Panc1 (cell line): ENCODE measurements at regions not wholly inside any gene's neighbourhood (a gene's known extent, or its start where the extent isn't known, plus 50 kb on each side); places are given as distances from the start of the nearest gene placed in this dataset.

Experiments
- ATAC-seq: fragments of 200-7000 bp; cut with Tn5 transposase; 2 replicates; pipeline ENCODE4 v1.9.1; 2020; ENCODE audit warnings: mild to moderate bottlenecking, moderate library complexity
- BruUV-seq: library from RNA; stranded (reverse); fragments of 400-500 nt; replicated peaks from 2 replicates; lab custom pipeline; 2021; lab: Mats Ljungman, UMichigan
- CTCF ChIA-PET: fragments of 300-600 bp; sonication (Branson Sonifier 250); formaldehyde crosslinking; loops from one replicate; lab custom pipeline; 2022; ENCODE audit warnings: antibody characterized with exemption; lab: Charles Lee
- POLR2A ChIA-PET: fragments of 300-600 bp; sonication (Branson Sonifier 250); formaldehyde crosslinking; loops from one replicate; lab custom pipeline; 2022; ENCODE audit warnings: antibody characterized with exemption; lab: Charles Lee
- DNase-seq: peaks from one replicate; pipeline ENCODE4 v3.0.0-alpha.2; 2010; ENCODE audit warnings: low read depth, low spot score
- H3K27ac ChIP-seq: 2 replicates; pipeline ENCODE4 v1.5.1; 2011; ENCODE audit warnings: mild to moderate bottlenecking, low read length, inconsistent platforms
- H3K27me3 ChIP-seq: fragments of 200-500 bp; sonication (Bioruptor generic); 2 replicates; pipeline ENCODE4 v1.6.0; 2014; ENCODE audit warnings: low read length, inconsistent platforms; ENCODE audit not compliant: control insufficient read depth, insufficient read depth
- H3K36me3 ChIP-seq: fragments of 200-500 bp; sonication (Bioruptor generic); 2 replicates; pipeline ENCODE4 v1.5.1; 2014; ENCODE audit warnings: inconsistent platforms, mild to moderate bottlenecking, low read length, moderate library complexity; ENCODE audit not compliant: control insufficient read depth, insufficient read depth
- H3K4me1 ChIP-seq: 2 replicates; pipeline ENCODE4 v1.5.1; 2011; ENCODE audit warnings: inconsistent platforms, mild to moderate bottlenecking, low read length, moderate library complexity; ENCODE audit not compliant: control insufficient read depth, insufficient read depth
- H3K4me3 ChIP-seq, 2 experiments: 2 replicates each; pipeline ENCODE4 v1.5.1; 2011 to 2012; ENCODE audit warnings: low read depth in 2 of 2, low read length in 2 of 2, mild to moderate bottlenecking in 2 of 2, inconsistent platforms in 1 of 2, moderate library complexity in 1 of 2
- H3K9me3 ChIP-seq: fragments of 200-500 bp; sonication (Bioruptor generic); 2 replicates; pipeline ENCODE4 v1.5.1; 2014; ENCODE audit warnings: low read depth, mild to moderate bottlenecking, inconsistent platforms, low read length, moderate library complexity; ENCODE audit not compliant: control insufficient read depth, insufficient read depth
- POLR2AphosphoS5 ChIP-seq: IDR thresholded peaks from 2 replicates; pipeline ENCODE4 v1.6.1; 2012; ENCODE audit warnings: mild to moderate bottlenecking, low read depth, low read length, moderate library complexity
- REST ChIP-seq, 2 experiments: IDR thresholded peaks; 2 replicates each; pipeline ENCODE4 v1.6.1; 2011 to 2012; ENCODE audit warnings: low read depth in 2 of 2, control low read depth in 1 of 2, low read length in 1 of 2, mild to moderate bottlenecking in 1 of 2, moderate library complexity in 1 of 2; ENCODE audit not compliant: insufficient read depth in 1 of 2
- SIN3A ChIP-seq: IDR thresholded peaks from 2 replicates; pipeline ENCODE4 v1.6.1; 2012; ENCODE audit warnings: low read depth, mild to moderate bottlenecking, low read length, moderate library complexity, borderline replicate concordance; ENCODE audit not compliant: insufficient read depth
- TCF7L2 ChIP-seq: IDR thresholded peaks from 2 replicates; pipeline ENCODE4 v1.6.1; 2011; ENCODE audit warnings: mild to moderate bottlenecking, low read depth, low read length, inconsistent platforms
- in situ Hi-C: cut with HindIII; loops from 2 replicates; pipeline ENCODE4 v1.10.0; 2016; ENCODE audit warnings: low sequenced_read_pairs, low pct_unique_long_range_greater_than_20kb
- intact Hi-C: fragments of 100-400 bp; cut with micrococcal nuclease; formaldehyde crosslinking; loops from one replicate; pipeline ENCODE4 v1.10.0; 2022; ENCODE audit not compliant: unreplicated experiment
- TF ChIP-seq, protein P1 (sequence below): fragments of 450-650 bp; IDR thresholded peaks from 2 replicates; pipeline ENCODE4 v1.5.1; 2017; ENCODE audit warnings: mild to moderate bottlenecking

DNA sequence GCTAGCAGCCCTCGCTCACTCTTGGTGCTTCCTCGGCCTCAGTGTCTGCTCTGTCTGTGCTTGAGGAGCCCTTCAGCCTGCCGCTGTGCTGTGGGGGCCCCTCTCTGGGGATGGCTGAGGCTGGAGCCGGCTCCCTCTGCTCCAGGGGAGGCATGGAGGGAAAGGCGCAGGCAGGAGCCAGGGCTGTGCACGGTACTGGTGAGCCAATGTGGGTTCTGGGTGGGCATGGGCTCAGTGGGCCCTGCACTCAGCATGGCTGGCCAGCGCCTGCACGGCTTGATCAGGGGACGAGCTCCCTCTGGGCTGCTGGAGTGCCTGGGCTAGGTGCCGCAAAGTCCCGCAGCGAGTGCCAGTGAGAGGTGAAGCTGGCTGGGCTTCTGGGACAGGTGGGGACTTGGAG, 260.0 kb downstream of the SI start:
- DNase-seq (no peak), ATAC-seq (no peak)
- no peak overlapping the region for H3K27ac ChIP-seq
- POLR2A ChIA-PET = no interaction called here
- no TSS peak for BruUV-seq
- in situ Hi-C loops = no loop called here
- intact Hi-C loops = no loop called here
- CTCF ChIA-PET = no interaction called here
- H3K27me3 ChIP-seq = no peaks in the 10 kb centered on the region
- H3K36me3 ChIP-seq = no peaks in the 10 kb centered on the region
- no peak overlapping the region for H3K4me3 ChIP-seq
- H3K4me1 ChIP-seq = no peaks in the 10 kb centered on the region
- no peaks in the 10 kb centered on the region for H3K9me3 ChIP-seq
- TF ChIP-seq POLR2AphosphoS5 (no peak), TCF7L2 (no peak), SIN3A (no peak), REST (IDR thresholded peaks at IDR 0.05; ENCODE audit: insufficient read depth in 1 of 2, low read depth in 2 of 2, low read length in 1 of 2) (no peak)
- TF ChIP-seq, protein P1, sequence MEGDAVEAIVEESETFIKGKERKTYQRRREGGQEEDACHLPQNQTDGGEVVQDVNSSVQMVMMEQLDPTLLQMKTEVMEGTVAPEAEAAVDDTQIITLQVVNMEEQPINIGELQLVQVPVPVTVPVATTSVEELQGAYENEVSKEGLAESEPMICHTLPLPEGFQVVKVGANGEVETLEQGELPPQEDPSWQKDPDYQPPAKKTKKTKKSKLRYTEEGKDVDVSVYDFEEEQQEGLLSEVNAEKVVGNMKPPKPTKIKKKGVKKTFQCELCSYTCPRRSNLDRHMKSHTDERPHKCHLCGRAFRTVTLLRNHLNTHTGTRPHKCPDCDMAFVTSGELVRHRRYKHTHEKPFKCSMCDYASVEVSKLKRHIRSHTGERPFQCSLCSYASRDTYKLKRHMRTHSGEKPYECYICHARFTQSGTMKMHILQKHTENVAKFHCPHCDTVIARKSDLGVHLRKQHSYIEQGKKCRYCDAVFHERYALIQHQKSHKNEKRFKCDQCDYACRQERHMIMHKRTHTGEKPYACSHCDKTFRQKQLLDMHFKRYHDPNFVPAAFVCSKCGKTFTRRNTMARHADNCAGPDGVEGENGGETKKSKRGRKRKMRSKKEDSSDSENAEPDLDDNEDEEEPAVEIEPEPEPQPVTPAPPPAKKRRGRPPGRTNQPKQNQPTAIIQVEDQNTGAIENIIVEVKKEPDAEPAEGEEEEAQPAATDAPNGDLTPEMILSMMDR = no peak

DNA sequence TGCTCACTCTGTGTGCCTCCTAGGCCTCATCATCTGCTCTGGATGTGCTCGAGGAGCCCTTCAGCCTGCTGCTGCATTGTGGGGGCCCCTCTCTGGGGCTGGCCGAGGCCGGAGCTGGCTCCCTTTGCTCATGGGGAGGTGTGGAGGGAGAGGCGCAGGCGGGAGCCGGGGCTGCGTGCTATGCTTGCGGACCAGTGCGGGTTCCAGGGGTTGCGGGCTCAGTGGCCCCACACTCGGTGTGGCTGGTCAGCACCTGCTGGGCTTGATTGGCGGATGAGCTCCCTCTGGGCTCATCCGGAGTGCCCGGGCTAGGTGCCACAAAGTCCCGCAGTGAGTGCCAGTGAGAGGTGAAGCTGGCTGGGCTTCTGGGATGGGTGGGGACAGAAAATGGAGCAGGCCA, 264.2 kb downstream of the SI start:
- intact Hi-C loops (no loop called here), in situ Hi-C loops (no loop called here)
- Histone ChIP-seq H3K9me3 (no peaks in the 10 kb centered on the region), H3K36me3 (no peaks in the 10 kb centered on the region), H3K4me1 (no peaks in the 10 kb centered on the region), H3K27ac (no peak overlapping the region), H3K4me3 (no peak overlapping the region), H3K27me3 (no peaks in the 10 kb centered on the region)
- DNase-seq (no peak), ATAC-seq (no peak)
- TF ChIP-seq TCF7L2 = no peak
- POLR2A ChIA-PET = no interaction called here
- CTCF ChIA-PET = no interaction called here
- no TSS peak for BruUV-seq

- no peaks in the 10 kb centered on the region for H3K36me3 ChIP-seq
- intact Hi-C loops = no loop called here
- no peak overlapping the region for H3K4me3 ChIP-seq
- DNase-seq = no peak
- no peaks in the 10 kb centered on the region for H3K9me3 ChIP-seq
- H3K4me1 ChIP-seq = no peaks in the 10 kb centered on the region
- no peak overlapping the region for H3K27ac ChIP-seq
- no peak for ATAC-seq
- TF ChIP-seq SIN3A (no peak), REST (IDR thresholded peaks at IDR 0.05; ENCODE audit: insufficient read depth in 1 of 2, low read depth in 2 of 2, low read length in 1 of 2) (no peak), POLR2AphosphoS5 (no peak), TCF7L2 (no peak)
- TF ChIP-seq, protein P1 = no peak
- in situ Hi-C loops = no loop called here
- no peaks in the 10 kb centered on the region for H3K27me3 ChIP-seq
- CTCF ChIA-PET = no interaction called here
- no TSS peak for BruUV-seq
- POLR2A ChIA-PET = no interaction called here
Measured at GRCh38 chr3:164812042-164812441, 266.3 kb downstream of the SI start.
